HG03103 (cell line): ENCODE measurements at regions not wholly inside any gene's neighbourhood (a gene's known extent, or its start where the extent isn't known, plus 50 kb on each side); places are given as distances from the start of the nearest gene placed in this dataset.
A peak's percentile ranks its signal among the peaks of the same experiment; 100 is the strongest.
"Not testable (repeated sequence)": the region's sequence is repeated elsewhere in the genome, so short reads cannot be mapped to it uniquely, and the experiment has no call there.

Experiments used
- ATAC-seq: cut with Tn5 transposase; IDR thresholded peaks from one replicate; pipeline ENCODE4 v1.9.1; 2021; ENCODE audit warnings: low read depth; ENCODE audit not compliant: unreplicated experiment

DNA sequence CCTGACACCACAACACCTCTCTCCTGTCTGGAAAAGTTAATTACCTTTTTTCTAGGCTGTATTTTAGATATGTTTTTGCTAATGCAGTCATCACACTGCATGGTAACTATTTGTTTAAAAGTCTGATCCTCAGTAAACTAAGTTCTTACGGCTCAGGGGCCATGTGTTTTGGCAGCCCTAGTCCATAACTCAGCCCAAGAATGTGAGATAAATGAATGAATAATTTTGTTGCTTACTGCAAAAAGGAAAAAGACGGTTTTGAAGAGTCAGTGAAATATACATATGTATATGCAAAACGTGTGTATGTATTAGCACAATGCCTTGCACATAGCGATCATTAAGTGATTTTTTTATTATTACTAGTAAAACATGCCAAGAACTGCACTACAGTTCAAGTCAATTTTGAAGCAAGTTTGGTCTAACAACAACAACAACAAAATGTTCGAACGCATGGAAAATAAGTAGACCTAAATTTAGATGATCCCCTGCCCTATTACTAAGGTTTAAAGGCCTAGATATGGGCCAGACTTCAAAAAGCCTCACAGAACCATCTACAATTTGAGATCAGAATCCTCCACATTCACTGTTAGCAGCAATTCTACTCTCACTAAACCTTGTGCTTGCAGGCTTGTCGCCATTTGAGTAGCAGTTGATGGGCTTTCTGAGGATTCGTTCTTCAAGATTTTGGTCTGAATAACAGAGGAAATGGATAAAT, 140.0 kb downstream of the NDUFA12 start:
- no peak for ATAC-seq

GRCh38 chr12:94862421-94862820, 141.1 kb downstream of the NDUFA12 start:
- ATAC-seq, result no peak

DNA sequence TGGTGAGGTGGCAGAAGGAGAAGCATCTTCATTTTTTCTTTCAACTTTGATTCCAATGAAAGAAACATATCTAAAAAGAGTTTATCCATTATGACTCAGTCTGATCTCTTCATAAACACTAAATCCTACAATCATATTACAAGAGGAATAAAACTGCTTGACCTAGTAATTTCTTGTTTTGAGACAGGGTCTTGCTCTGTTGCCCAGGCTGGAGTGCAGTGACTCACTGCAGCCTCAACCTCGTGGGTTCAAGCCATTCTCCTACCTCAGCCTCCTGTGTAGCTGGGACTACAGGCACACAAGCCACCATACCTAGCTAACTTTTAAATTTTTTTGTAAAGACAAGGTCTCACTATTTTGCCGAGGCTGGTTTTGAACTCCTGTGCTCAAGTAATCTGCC, 147.2 kb downstream of the NDUFA12 start:
- ATAC-seq, result no peak

DNA sequence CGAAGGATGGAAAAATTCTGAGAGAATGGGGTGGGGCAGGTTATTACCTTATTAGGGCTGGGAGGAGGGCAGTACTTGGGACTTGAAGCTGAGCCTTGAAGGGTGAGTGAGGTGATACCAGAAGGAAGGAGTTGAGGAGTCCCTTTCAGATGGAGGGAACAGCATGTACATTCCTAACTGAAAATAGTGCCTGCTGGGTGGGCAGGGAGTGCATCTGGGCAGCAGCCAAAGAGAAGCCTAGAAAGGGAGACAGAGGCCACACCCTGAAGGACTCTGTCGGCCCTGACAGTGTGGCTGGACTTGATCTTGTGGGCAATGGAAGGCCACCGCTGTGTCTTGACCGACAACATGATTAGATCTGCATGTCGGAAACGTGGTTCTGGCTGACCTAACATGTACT, 147.6 kb downstream of the NDUFA12 start:
- ATAC-seq, result no peak

- ATAC-seq, result no peak
These were observed 152.0 kb downstream of the NDUFA12 start for GRCh38 chr12:94851396-94852028.

GRCh38 chr12:94849411-94849976, 154.0 kb downstream of the NDUFA12 start:
- ATAC-seq, result no peak

DNA sequence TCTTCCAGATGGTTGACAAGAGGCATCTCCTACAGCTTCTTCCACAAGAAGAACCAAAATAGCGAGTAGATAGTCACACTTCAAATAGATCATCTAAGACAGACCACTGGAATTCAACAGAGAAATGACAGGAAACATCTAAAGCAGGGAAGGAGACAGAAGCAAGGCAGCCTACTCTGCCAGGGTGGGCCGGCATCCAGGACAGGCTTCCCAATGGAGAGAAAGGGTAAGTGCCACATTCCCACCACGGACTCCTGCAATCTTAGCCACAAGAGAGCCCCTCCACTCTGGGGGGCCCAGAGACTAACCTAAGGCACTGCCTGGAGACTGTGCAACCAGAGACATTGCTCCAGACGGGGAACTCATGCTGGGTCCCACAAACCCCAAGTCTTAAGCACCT, 154.5 kb downstream of the NDUFA12 start:
- ATAC-seq, result no peak

GRCh38 chr12:94845110-94845509, 158.4 kb downstream of the NDUFA12 start:
- ATAC-seq, result no peak

DNA sequence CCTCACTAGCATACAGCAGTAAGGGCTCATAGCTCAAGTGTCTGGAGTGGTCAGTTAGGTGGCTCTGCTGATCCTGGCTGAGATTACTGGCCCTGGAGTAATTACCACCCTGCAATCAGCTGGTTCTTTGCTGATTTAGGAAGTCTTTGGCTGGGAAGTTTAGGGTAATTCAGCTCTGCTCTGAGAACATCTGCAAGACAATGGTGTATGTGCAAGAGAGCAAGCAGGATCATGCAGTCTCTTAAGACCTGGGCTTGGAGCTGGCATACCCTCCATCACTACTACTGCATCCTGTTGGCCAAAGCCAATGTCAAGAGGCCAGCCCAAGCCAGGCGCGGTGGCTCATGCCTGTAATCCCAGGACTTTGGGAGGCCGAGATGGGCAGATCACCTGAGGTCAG, 159.0 kb downstream of the NDUFA12 start:
- ATAC-seq, result no peak

- no peak for ATAC-seq
These were observed 161.4 kb downstream of the NDUFA12 start for GRCh38 chr12:94841904-94842610.

- no peak for ATAC-seq
These were observed 162.3 kb downstream of the NDUFA12 start for GRCh38 chr12:94841177-94841576.

DNA sequence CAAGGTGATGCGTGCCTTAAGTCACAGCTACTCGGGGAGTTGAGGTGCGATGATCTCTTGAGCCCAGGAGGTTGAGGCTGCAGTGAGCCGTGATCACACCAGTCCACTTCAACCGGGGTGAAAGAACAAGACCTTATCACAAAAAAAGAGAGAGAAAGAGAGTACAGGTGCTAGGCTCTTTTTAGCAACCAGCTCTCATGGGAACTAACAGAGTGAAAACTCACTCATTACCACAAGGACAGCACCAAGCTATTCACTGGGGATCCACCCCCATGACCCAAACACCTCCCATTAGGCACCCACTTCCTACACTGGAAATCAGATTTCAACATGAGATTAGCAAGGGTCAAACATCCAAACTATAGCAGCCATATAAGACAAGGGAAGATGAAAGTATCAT, 164.2 kb downstream of the NDUFA12 start:
- peak; percentile 76 for ATAC-seq

DNA sequence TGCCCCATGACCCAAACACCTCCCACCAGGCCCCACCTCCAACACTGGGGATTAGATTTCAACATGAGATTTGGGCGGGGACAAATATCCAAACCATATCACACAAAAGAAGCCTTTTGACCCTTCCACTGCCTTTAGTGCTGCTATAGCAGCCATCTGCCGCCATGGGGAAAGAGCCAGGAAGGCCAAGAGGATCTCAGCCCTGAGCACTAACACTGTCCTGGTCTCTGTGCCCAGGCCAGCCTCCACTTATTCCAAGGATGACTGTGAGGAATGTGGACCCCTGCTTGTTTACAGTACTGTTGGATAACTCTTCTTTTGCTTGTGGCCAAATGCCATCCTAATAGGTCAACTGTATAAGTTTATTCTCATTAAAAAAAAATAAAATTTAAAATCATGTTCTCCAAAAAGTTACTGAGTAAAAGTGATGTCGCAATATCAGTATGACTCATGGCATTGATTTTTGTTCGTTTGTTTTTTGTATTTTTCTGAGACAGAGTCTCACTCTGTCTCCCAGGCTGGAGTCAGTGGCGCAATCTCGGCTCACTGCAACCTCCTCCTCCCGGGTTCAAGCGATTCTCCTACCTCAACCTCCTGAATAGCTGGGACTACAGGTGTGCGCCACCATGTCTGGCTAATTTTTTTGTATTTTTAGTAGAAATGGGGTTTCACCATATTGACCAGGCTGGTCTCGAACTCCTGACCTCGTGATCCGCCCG, 166.4 kb downstream of the NDUFA12 start:
- not testable (repeated sequence) for ATAC-seq

- no peak for ATAC-seq
These were observed 169.4 kb downstream of the NDUFA12 start for GRCh38 chr12:94834036-94834625.

DNA sequence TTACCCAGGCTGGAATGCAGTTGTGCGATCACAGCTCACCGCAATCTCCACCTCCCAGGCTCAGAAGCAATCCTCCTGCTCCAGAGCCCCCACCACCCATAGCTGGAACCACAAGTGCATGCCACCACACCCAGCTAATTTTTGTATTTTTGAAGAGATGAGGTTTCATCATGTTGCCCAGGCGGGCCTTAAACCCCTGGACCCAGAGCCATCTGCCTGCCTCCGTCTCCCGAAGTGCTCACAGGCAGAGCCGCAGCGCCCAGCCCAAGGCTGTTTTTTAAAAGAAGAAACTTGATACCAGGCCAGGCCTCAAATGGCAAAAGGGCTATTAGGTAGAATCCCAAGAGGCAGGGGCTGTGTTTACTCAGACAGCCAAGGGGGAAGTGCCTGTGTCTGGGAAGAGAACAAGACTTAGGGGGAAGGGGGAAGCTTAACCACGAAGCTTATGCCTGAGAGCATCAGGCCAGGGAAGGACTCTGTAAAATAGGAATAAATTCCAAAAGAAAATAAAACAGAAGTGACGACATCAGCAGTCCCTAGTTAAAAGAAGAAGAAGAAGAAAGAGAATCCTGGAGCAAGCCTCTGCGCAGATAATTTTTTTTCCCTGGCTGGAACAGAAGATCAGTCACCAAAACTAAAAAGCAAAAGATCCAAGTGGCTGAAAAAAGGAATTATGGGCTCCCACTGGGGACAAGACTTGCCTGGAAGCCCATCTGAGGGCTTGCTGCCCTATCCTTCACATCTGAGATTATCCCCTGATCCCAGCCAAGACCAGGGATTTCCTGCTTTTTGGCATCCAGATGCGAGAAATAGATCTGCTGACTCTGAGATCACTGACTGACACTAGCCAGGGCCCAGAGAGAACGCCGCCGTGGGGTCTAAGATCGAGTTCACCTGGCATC, 170.5 kb downstream of the NDUFA12 start:
- no peak for ATAC-seq

GRCh38 chr12:94832105-94832504, 171.4 kb downstream of the NDUFA12 start:
- no peak for ATAC-seq

GRCh38 chr12:94831081-94831751, 172.3 kb downstream of the NDUFA12 start:
- peak; percentile 84 for ATAC-seq

GRCh38 chr12:94829552-94829951, 173.9 kb downstream of the NDUFA12 start:
- ATAC-seq, result no peak

DNA sequence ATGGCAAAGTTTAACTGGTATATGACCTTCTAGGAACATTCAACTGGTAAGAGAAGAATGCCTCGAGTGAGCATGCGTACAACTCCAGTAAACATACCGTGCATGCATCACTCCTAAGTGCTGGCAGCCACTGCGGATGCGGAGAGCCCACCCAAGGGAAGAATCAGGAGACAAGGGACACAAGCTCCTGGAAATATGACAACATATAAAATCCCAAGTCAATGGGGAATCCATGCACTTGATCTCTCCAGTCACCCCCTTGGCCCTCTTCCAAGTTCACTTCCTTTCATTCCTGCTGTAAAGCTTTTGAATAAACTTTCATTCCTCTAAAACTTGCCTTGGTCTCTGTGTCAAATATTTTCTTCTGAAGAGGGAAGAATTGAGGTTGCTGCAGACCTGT, 168.7 kb upstream of the TMCC3 start:
- ATAC-seq, result no peak
